ENCODE measurements at regions not wholly inside any gene's neighbourhood (a gene's known extent, or its start where the extent isn't known, plus 50 kb on each side); places are given as distances from the start of the nearest gene placed in this dataset.

GRCh38 chr5:107169867-107170266, 500.9 kb downstream of the EFNA5 start:
- Mint-ChIP-seq H3K9me3 (ENCODE audit: unreplicated experiment) (peaks cover 3% of the 10 kb centered on the region), H3K36me3 (ENCODE audit: low read depth, unreplicated experiment) (peaks cover 7% of the 10 kb centered on the region), H3K27ac (ENCODE audit: unreplicated experiment) (no peak overlapping the region), H3K4me3 (ENCODE audit: unreplicated experiment) (no peak overlapping the region), H3K4me1 (ENCODE audit: unreplicated experiment) (no peaks in the 10 kb centered on the region), H3K27me3 (ENCODE audit: unreplicated experiment) (peaks cover 1% of the 10 kb centered on the region)
- DNase-seq (ENCODE audit: low spot score): no peak
- no peak for TF ChIP-seq CTCF (IDR thresholded peaks at IDR 0.05; ENCODE audit: unreplicated experiment)

GRCh38 chr5:107168848-107169752, 501.6 kb downstream of the EFNA5 start:
- H3K27me3 Mint-ChIP-seq (ENCODE audit: unreplicated experiment): peaks cover 1% of the 10 kb centered on the region
- TF ChIP-seq CTCF (IDR thresholded peaks at IDR 0.05; ENCODE audit: unreplicated experiment): no peak

GRCh38 chr5:107168086-107168485, 502.7 kb downstream of the EFNA5 start:
- peaks cover 7% of the 10 kb centered on the region for H3K36me3 Mint-ChIP-seq (ENCODE audit: low read depth, unreplicated experiment)
- H3K27ac Mint-ChIP-seq (ENCODE audit: unreplicated experiment): no peak overlapping the region

More at GRCh38 chr5:107168848-107169752, 501.6 kb downstream of the EFNA5 start:
- no peak overlapping the region for H3K27ac Mint-ChIP-seq (ENCODE audit: unreplicated experiment)
- H3K4me3 Mint-ChIP-seq (ENCODE audit: unreplicated experiment): no peak overlapping the region
- H3K9me3 Mint-ChIP-seq (ENCODE audit: unreplicated experiment): peaks cover 3% of the 10 kb centered on the region
- peaks cover 7% of the 10 kb centered on the region for H3K36me3 Mint-ChIP-seq (ENCODE audit: low read depth, unreplicated experiment)
- no peak for DNase-seq (ENCODE audit: low spot score)
- H3K4me1 Mint-ChIP-seq (ENCODE audit: unreplicated experiment): no peaks in the 10 kb centered on the region

GRCh38 chr5:107165296-107165695, 505.4 kb downstream of the EFNA5 start:
- no peak for DNase-seq (ENCODE audit: low spot score)
- H3K4me1 Mint-ChIP-seq (ENCODE audit: unreplicated experiment): no peaks in the 10 kb centered on the region
- H3K4me3 Mint-ChIP-seq (ENCODE audit: unreplicated experiment): no peak overlapping the region
- TF ChIP-seq CTCF (IDR thresholded peaks at IDR 0.05; ENCODE audit: unreplicated experiment): no peak
- peaks cover under 1% of the 10 kb centered on the region for H3K36me3 Mint-ChIP-seq (ENCODE audit: low read depth, unreplicated experiment)
- H3K27me3 Mint-ChIP-seq (ENCODE audit: unreplicated experiment): peaks cover 1% of the 10 kb centered on the region
- no peak overlapping the region for H3K27ac Mint-ChIP-seq (ENCODE audit: unreplicated experiment)
- H3K9me3 Mint-ChIP-seq (ENCODE audit: unreplicated experiment): peaks cover 3% of the 10 kb centered on the region

More at GRCh38 chr5:107168086-107168485, 502.7 kb downstream of the EFNA5 start:
- Mint-ChIP-seq H3K9me3 (ENCODE audit: unreplicated experiment) (peaks cover 3% of the 10 kb centered on the region), H3K4me3 (ENCODE audit: unreplicated experiment) (no peak overlapping the region), H3K4me1 (ENCODE audit: unreplicated experiment) (no peaks in the 10 kb centered on the region), H3K27me3 (ENCODE audit: unreplicated experiment) (peaks cover 1% of the 10 kb centered on the region)
- DNase-seq (ENCODE audit: low spot score): no peak
- no peak for TF ChIP-seq CTCF (IDR thresholded peaks at IDR 0.05; ENCODE audit: unreplicated experiment)

GRCh38 chr5:107157809-107158208, 512.9 kb downstream of the EFNA5 start:
- Mint-ChIP-seq H3K36me3 (ENCODE audit: low read depth, unreplicated experiment) (no peaks in the 10 kb centered on the region), H3K4me1 (ENCODE audit: unreplicated experiment) (no peaks in the 10 kb centered on the region), H3K27me3 (ENCODE audit: unreplicated experiment) (no peaks in the 10 kb centered on the region), H3K27ac (ENCODE audit: unreplicated experiment) (no peak overlapping the region), H3K4me3 (ENCODE audit: unreplicated experiment) (no peak overlapping the region), H3K9me3 (ENCODE audit: unreplicated experiment) (no peaks in the 10 kb centered on the region)
- DNase-seq (ENCODE audit: low spot score): no peak
- TF ChIP-seq CTCF (IDR thresholded peaks at IDR 0.05; ENCODE audit: unreplicated experiment): no peak

Measured in endothelial cell (in vitro differentiated cells).